ENCODE measurements at regions not wholly inside any gene's neighbourhood (a gene's known extent, or its start where the extent isn't known, plus 50 kb on each side); places are given as distances from the start of the nearest gene placed in this dataset.

- TF ChIP-seq CTCF (IDR thresholded peaks at IDR 0.05) = no peak
- no peak for TF ChIP-seq POLR2A (IDR thresholded peaks at IDR 0.05)
- no peak for TF ChIP-seq POLR2AphosphoS5 (IDR thresholded peaks at IDR 0.05)
These were observed 132.8 kb upstream of the TMEFF2 start for GRCh38 chr2:192327576-192327975.

Data from breast epithelium (tissue), 3 donors.